Neural crest cell (in vitro differentiated cells): ENCODE measurements at regions not wholly inside any gene's neighbourhood (a gene's known extent, or its start where the extent isn't known, plus 50 kb on each side); places are given as distances from the start of the nearest gene placed in this dataset.
A peak's percentile ranks its signal among the peaks of the same experiment; 100 is the strongest.

Experiments used
- DNase-seq: peaks from one replicate; pipeline ENCODE4 v3.0.0; 2021; ENCODE audit warnings: low read depth, mixed read lengths, low spot score
- H3K27ac Mint-ChIP-seq: one replicate; pipeline ENCODE4 v1.8.0; 2021; ENCODE audit warnings: mild to moderate bottlenecking, mixed read lengths; ENCODE audit not compliant: unreplicated experiment
- H3K27me3 Mint-ChIP-seq: 2 replicates; pipeline ENCODE4 v1.8.0; 2021; ENCODE audit warnings: low read depth, mild to moderate bottlenecking, mixed read lengths
- H3K36me3 Mint-ChIP-seq: 2 replicates; pipeline ENCODE4 v1.8.0; 2021; ENCODE audit warnings: low read depth, mild to moderate bottlenecking, mixed read lengths
- H3K4me1 Mint-ChIP-seq: 2 replicates; pipeline ENCODE4 v1.8.0; 2021; ENCODE audit warnings: mixed read lengths
- H3K4me3 Mint-ChIP-seq: one replicate; pipeline ENCODE4 v1.8.0; 2021; ENCODE audit warnings: mild to moderate bottlenecking, mixed read lengths
- H3K9me3 Mint-ChIP-seq: 2 replicates; pipeline ENCODE4 v1.8.0; 2021; ENCODE audit warnings: mixed read lengths
- CTCF ChIP-seq: fragments of 200-600 bp; sonication (generic); conservative IDR thresholded peaks from 2 replicates; pipeline ENCODE4 v1.5.0; 2021; ENCODE audit warnings: antibody characterized with exemption, mild to moderate bottlenecking

GRCh38 chr2:62424899-62425298, 81.1 kb downstream of the TMEM17 start:
- H3K4me1 Mint-ChIP-seq: no peaks in the 10 kb centered on the region
- peaks cover 8% of the 10 kb centered on the region for H3K36me3 Mint-ChIP-seq
- H3K4me3 Mint-ChIP-seq: no peak overlapping the region
- H3K27me3 Mint-ChIP-seq: no peaks in the 10 kb centered on the region
- no peak for DNase-seq
- TF ChIP-seq CTCF: no peak
- H3K27ac Mint-ChIP-seq: no peak overlapping the region
- peaks cover 13% of the 10 kb centered on the region for H3K9me3 Mint-ChIP-seq

- no peak overlapping the region for H3K27ac Mint-ChIP-seq
- no peak for TF ChIP-seq CTCF
- H3K9me3 Mint-ChIP-seq: peaks cover 17% of the 10 kb centered on the region
- peaks cover 12% of the 10 kb centered on the region for H3K36me3 Mint-ChIP-seq
- no peak for DNase-seq
- no peak overlapping the region for H3K4me3 Mint-ChIP-seq
- no peaks in the 10 kb centered on the region for H3K4me1 Mint-ChIP-seq
- no peaks in the 10 kb centered on the region for H3K27me3 Mint-ChIP-seq
Measured at GRCh38 chr2:62423883-62424458, 82.0 kb downstream of the TMEM17 start.

- TF ChIP-seq CTCF: peak; percentile 40
- peaks cover 12% of the 10 kb centered on the region for H3K36me3 Mint-ChIP-seq
- no peak for DNase-seq
Measured at GRCh38 chr2:62423235-62423634, 82.8 kb downstream of the TMEM17 start.

GRCh38 chr2:62415518-62415917, 90.5 kb downstream of the TMEM17 start:
- Mint-ChIP-seq H3K9me3 (peaks cover 7% of the 10 kb centered on the region), H3K27ac (no peak overlapping the region), H3K4me3 (no peak overlapping the region), H3K4me1 (peaks cover 16% of the 10 kb centered on the region), H3K27me3 (no peaks in the 10 kb centered on the region), H3K36me3 (peaks cover 7% of the 10 kb centered on the region)
- no peak for DNase-seq
- TF ChIP-seq CTCF: no peak

More at GRCh38 chr2:62423235-62423634, 82.8 kb downstream of the TMEM17 start:
- no peaks in the 10 kb centered on the region for H3K4me1 Mint-ChIP-seq
- no peaks in the 10 kb centered on the region for H3K27me3 Mint-ChIP-seq
- H3K9me3 Mint-ChIP-seq: peaks cover 18% of the 10 kb centered on the region
- no peak overlapping the region for H3K4me3 Mint-ChIP-seq
- no peak overlapping the region for H3K27ac Mint-ChIP-seq

GRCh38 chr2:62415019-62415431, 91.0 kb downstream of the TMEM17 start:
- no peak for TF ChIP-seq CTCF
- Mint-ChIP-seq H3K9me3 (peaks cover 5% of the 10 kb centered on the region), H3K4me1 (peaks cover 19% of the 10 kb centered on the region), H3K4me3 (no peak overlapping the region), H3K27ac (no peak overlapping the region), H3K27me3 (no peaks in the 10 kb centered on the region), H3K36me3 (peaks cover 5% of the 10 kb centered on the region)
- DNase-seq: no peak
